ENCODE measurements at regions not wholly inside any gene's neighbourhood (a gene's known extent, or its start where the extent isn't known, plus 50 kb on each side); places are given as distances from the start of the nearest gene placed in this dataset.

- TF ChIP-seq POLR2AphosphoS5 (IDR thresholded peaks at IDR 0.05; ENCODE audit: low read depth, low read length) (no peak), USF2 (IDR thresholded peaks at IDR 0.05; ENCODE audit: borderline replicate concordance, low read depth, low read length) (no peak), CTCF (IDR thresholded peaks at IDR 0.05) (no peak), EP300 (IDR thresholded peaks at IDR 0.05; ENCODE audit: borderline replicate concordance in 1 of 2, low read depth in 1 of 2, low read length in 1 of 2) (no peak), FOXJ3 (CRISPR knock-in tag; IDR thresholded peaks at IDR 0.05) (no peak)
Observed at GRCh38 chr2:134194519-134194918, 59.4 kb upstream of the MGAT5 start.
